ENCODE measurements at regions not wholly inside any gene's neighbourhood (a gene's known extent, or its start where the extent isn't known, plus 50 kb on each side); places are given as distances from the start of the nearest gene placed in this dataset.

DNA sequence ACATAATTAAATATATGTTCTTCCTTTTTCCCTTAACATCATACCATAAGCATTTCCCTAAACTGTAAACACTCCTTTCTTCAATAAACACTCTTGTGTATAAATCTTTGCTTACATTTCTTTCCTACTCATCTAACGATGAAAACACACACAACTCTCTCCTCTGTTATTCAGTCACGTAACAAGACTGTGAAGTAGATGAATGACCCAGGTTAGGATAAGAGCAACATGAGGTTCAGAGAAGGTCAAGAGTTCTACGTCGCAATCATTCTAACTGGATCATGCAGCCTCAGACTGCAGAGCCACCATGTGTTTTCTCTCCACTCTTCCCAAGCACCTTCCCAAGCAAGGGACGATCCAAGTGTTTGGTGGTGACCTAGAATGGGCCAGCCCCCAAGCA, 70.5 kb upstream of the SPTLC1 start:
- DNase-seq (ENCODE audit: low read depth in 2 of 2) = no peak

- DNase-seq (ENCODE audit: low read depth in 2 of 2) = no peak
These were observed 69.9 kb upstream of the SPTLC1 start for GRCh38 chr9:92185096-92185495.

GRCh38 chr9:92184041-92184564, 68.9 kb upstream of the SPTLC1 start:
- no peak for DNase-seq (ENCODE audit: low read depth in 2 of 2)

DNA sequence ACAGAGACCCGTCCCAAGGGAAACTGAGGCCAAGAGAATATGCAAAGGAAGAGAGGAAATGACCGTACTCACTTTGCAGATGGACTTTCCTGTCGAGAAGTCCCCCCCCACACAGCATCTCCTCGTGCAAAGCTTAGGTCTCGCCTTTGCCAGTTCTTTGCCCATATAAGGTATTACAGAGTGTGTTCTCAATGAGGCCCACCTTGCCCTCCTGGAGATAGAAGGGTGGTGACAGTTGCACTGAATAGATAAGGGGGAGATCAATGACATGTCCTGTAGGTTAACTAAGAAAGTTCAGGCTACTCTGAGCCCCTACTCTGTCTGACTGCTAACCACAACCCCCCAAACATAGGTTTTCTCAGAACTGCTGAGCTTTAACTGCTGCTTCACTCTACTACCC, 68.2 kb upstream of the SPTLC1 start:
- DNase-seq (ENCODE audit: low read depth in 2 of 2) = no peak

GRCh38 chr9:92181296-92181695, 66.1 kb upstream of the SPTLC1 start:
- DNase-seq (ENCODE audit: low read depth in 2 of 2) = no peak

DNA sequence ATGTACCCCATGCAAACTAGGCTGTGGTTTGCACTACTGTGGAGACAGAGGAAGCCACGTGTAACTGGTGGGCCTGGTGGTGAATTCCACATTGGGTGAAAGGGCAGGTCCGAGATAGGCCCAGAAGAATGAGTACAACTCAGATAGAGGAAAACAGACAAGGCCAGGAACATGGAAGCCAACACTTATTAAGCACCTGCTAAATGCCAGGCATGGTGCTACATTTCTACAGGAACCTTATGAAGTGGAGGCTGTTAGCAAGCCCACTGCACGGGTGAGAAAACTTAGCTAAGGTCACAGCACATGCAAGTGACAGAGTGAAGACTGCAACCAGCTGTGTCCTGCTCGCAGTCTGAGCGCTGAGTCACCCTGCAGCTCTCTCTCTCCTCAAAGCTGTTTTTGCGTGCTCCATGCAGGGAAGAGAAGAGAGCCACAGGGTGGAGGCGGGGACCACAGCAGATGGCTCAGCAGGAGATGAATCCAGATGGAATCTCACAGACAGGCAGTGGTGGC, 65.5 kb upstream of the SPTLC1 start:
- no peak for DNase-seq (ENCODE audit: low read depth in 2 of 2)

DNA sequence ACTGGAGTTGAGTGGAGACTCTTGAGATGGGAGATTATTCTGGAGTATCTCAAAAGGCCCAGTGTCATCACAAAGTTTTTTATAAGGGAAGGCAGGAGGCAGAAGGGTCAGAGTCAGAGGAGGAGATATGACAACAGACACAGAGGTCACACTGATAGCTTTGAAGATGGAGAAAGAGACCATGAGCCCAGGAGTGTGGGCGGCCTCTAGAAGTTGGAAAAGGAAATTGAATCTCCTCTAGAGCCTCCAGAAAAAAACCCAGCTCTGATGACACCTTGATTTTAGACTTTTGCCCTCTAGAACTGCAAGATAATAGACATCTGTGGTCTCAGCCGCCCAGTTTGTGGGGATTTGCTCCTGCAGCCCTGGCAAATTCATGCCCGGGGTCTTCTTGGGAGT, 64.8 kb upstream of the SPTLC1 start:
- no peak for DNase-seq (ENCODE audit: low read depth in 2 of 2)

DNA sequence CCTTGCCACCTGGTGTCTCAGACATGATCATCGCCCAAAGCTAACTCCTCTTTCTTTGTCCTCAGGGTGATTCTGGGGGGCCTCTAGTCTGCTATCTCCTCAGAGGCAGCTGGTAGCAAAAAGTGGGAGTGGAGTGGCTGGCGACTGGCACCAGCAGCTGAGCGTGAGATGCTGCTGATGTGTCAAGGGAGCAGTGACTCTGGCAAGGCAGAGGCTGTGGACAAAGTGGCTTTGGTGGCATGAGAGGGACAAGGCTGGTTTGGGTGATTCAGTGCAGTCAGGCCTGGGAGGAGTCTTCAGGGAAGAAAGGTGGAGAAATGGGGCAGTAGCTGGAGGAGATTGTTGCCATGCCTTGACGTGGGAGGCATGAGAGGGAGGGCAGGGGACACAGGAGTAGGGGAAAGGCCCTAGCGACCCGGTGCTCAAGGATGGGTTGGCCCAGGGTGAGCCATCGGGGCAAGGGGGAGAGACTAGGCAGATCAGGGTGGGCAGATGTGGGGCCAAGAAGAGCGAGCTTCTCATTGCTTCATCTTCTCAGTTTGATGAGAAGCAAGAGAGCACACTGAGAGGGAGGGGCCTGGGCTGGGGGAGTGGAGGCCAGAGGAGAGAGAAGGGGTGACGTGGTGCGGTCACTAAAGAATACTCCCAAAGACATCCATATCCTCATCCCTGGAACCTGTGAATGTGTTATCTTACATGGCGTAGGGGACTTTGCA, 64.2 kb upstream of the SPTLC1 start:
- no peak for DNase-seq (ENCODE audit: low read depth in 2 of 2)

DNA sequence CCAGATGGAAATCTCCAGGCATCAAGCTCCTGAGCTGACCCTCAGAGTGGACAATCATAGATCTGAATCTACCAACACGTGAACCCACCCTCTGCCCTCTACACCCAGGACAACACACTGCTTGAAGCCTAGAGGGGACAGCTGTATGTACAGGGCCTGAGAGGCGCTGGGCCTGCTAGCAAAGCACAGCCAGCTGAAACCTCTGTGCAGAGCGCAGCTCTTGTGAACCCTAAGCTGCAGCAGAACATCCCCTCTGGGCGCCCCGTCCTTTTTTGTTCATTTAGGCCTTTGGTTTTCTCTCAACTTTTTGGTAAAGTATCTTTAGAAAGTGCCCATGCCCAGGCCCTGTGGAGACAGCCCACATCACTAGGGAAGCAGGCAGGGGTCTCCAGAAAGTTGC, 62.4 kb upstream of the SPTLC1 start:
- DNase-seq (ENCODE audit: low read depth in 2 of 2) = no peak

- no peak for DNase-seq (ENCODE audit: low read depth in 2 of 2)
These were observed 61.6 kb upstream of the SPTLC1 start for GRCh38 chr9:92176800-92177185.

DNA sequence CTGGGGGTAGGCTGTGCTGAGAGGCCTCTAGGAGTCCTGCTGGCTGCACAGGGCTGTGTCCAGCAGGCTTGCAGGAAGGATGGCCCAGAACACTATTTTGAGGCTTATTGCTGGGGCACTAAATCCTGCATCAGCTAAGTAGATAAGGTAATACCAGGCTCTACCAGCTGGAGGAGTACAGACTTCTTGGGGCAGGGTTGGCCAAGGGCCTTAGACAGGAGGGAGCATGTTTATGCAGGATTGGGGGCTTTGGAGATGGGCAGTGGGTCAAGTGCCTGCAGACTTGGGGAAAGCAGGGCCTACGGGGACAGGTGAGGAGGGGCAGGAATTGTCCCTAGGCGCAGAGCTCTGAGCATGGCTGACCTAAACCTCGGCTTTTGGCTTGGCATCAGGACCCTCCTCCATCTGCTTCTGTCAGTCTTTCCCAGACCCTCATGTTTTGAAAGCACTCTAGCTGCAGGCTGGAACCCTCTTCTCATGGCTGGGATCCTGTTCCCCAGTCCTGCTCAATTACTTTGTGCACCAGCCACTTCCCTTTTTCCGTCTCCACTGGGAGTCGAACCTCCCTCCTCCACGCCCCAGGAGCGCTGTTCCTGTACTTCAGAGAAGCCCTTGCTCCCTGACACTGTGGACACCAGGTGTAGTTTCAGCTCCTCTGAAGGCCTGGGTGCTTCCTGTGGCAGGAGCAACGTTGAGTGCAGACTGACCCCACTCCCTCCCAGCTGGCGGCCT, 61.0 kb upstream of the SPTLC1 start:
- no peak for DNase-seq (ENCODE audit: low read depth in 2 of 2)

- DNase-seq (ENCODE audit: low read depth in 2 of 2) = no peak
These were observed 60.2 kb upstream of the SPTLC1 start for GRCh38 chr9:92175441-92175840.

DNA sequence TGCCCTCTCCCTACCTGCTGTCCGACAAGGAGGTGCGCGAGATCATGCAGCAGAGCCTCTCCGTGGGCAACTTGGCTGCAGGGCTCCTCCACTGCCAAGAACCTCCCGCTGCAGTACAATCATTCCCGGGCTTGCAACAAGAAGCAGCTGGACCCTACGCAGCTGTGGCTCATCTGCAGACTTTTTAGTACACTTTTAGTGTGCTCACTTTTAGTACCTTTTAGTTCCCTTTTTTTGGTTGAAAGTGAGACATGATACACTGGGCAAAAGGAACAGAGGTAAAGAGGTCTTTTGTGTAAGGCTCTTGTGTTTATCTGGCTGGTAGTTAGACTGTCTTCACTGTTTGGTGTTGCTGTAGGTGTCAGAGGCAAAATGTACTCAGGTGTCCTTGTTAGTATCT, 58.1 kb upstream of the SPTLC1 start:
- DNase-seq (ENCODE audit: low read depth in 2 of 2) = no peak

- DNase-seq (ENCODE audit: low read depth in 2 of 2) = no peak
These were observed 56.6 kb upstream of the SPTLC1 start for GRCh38 chr9:92171822-92172221.

DNA sequence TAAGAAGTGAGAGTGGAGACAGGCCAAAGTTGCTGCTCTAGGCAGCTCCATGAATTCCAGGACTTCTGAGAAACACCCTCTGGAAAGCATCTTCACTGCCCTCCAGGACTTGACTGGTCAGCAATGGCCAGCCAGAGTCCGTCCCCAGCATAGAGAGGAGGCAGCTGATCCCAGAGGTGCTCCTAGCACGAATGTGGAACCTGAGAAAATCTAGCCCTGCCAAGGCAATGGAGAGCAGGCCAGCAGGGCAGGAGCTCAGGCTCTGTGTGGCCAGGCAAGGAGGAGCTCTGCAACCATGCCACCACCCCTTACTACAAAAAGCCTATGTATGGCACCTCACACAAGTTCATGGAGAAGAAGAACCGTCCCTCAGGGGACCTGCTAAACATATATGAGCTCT, 56.1 kb upstream of the SPTLC1 start:
- no peak for DNase-seq (ENCODE audit: low read depth in 2 of 2)

- peak in 1 of 2 donors; percentile 30 for DNase-seq (ENCODE audit: low read depth in 2 of 2)
These were observed 55.6 kb upstream of the SPTLC1 start for GRCh38 chr9:92170848-92171247.

DNA sequence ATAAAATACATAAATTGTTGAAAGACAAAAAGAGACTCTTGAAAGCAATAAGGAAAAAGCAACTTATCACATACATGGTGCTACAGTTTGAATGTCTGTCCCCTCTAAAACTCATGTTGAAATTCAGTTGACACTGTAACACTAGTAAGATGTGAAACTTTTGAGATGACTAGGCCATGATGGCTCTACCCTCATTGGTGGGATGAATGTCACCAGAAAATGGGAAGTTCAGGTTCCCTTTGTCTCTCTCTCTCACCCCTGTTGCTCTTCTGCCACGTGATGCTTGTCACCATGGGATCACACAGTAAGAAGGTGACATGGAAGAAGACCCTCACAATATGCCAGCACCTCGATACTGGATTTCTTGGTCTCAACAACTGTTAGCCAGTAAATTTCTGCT, 50.3 kb upstream of the SPTLC1 start:
- DNase-seq (ENCODE audit: low read depth in 2 of 2) = no peak

Measured in dermis microvascular lymphatic vessel endothelial cell (primary cell).